GM12892 (cell line): ENCODE measurements at regions not wholly inside any gene's neighbourhood (a gene's known extent, or its start where the extent isn't known, plus 50 kb on each side); places are given as distances from the start of the nearest gene placed in this dataset.
"Not testable (repeated sequence)": the region's sequence is repeated elsewhere in the genome, so short reads cannot be mapped to it uniquely, and the experiment has no call there.

Source experiments
- POLR2A ChIP-seq: IDR thresholded peaks from 2 replicates; pipeline ENCODE4 v1.6.1; 2011; ENCODE audit warnings: low read depth, low read length, control low read depth
- POLR2AphosphoS5 ChIP-seq: IDR thresholded peaks from 2 replicates; pipeline ENCODE4 v1.6.1; 2011; ENCODE audit warnings: low read depth, low read length, control low read depth
- TAF1 ChIP-seq: IDR thresholded peaks from 2 replicates; pipeline ENCODE4 v1.6.1; 2011; ENCODE audit warnings: low read depth, mild to moderate bottlenecking, control low read depth, low read length, borderline replicate concordance

GRCh38 chr6:82517896-82518295 is 154.3 kb downstream of the TPBG start:
- TF ChIP-seq POLR2AphosphoS5, POLR2A, TAF1: not testable (repeated sequence)
